GM11168 (cell line): ENCODE measurements at regions not wholly inside any gene's neighbourhood (a gene's known extent, or its start where the extent isn't known, plus 50 kb on each side); places are given as distances from the start of the nearest gene placed in this dataset.
"Not testable (repeated sequence)": the region's sequence is repeated elsewhere in the genome, so short reads cannot be mapped to it uniquely, and the experiment has no call there.

ENCODE experiments used
- in situ Hi-C: fragments of 300-500 bp; cut with MboI; formaldehyde crosslinking; loops from one replicate; pipeline ENCODE4 v1.12.0; 2022; ENCODE audit warnings: low sequenced_read_pairs; ENCODE audit not compliant: unreplicated experiment

- in situ Hi-C loops: no loop called here
Measured at GRCh38 chr15:84151205-84151931, 84.2 kb upstream of the GOLGA6L4 start.

GRCh38 chr15:84152381-84152979 is 83.1 kb upstream of the GOLGA6L4 start:
- in situ Hi-C loops: not testable (repeated sequence)

- in situ Hi-C loops: not testable (repeated sequence)
Measured at GRCh38 chr15:84153655-84154140, 81.9 kb upstream of the GOLGA6L4 start.

GRCh38 chr15:84154314-84154713 is 81.3 kb upstream of the GOLGA6L4 start:
- in situ Hi-C loops: not testable (repeated sequence)

- in situ Hi-C loops: not testable (repeated sequence)
Measured at GRCh38 chr15:84154787-84155186, 80.8 kb upstream of the GOLGA6L4 start.

- in situ Hi-C loops: not testable (repeated sequence)
Measured at GRCh38 chr15:84155792-84156587, 79.6 kb upstream of the GOLGA6L4 start.

- in situ Hi-C loops: not testable (repeated sequence)
Measured at GRCh38 chr15:84156588-84156840, 79.1 kb upstream of the GOLGA6L4 start.

GRCh38 chr15:84157056-84157632 is 78.4 kb upstream of the GOLGA6L4 start:
- in situ Hi-C loops: not testable (repeated sequence)

- in situ Hi-C loops: not testable (repeated sequence)
Measured at GRCh38 chr15:84157857-84158256, 77.7 kb upstream of the GOLGA6L4 start.

- in situ Hi-C loops: not testable (repeated sequence)
Measured at GRCh38 chr15:84159346-84160269, 76.0 kb upstream of the GOLGA6L4 start.

- in situ Hi-C loops: not testable (repeated sequence)
Measured at GRCh38 chr15:84164423-84165292, 70.9 kb upstream of the GOLGA6L4 start.

GRCh38 chr15:84170029-84170428 is 65.5 kb upstream of the GOLGA6L4 start:
- in situ Hi-C loops: not testable (repeated sequence)

- in situ Hi-C loops: not testable (repeated sequence)
Measured at GRCh38 chr15:84173231-84173610, 62.4 kb upstream of the GOLGA6L4 start.
